Omental fat pad (tissue), 3 donors: ENCODE measurements at regions not wholly inside any gene's neighbourhood (a gene's known extent, or its start where the extent isn't known, plus 50 kb on each side); places are given as distances from the start of the nearest gene placed in this dataset.
"Not testable (repeated sequence)": the region's sequence is repeated elsewhere in the genome, so short reads cannot be mapped to it uniquely, and the experiment has no call there.

Experiments used
- ATAC-seq: fragments of 150-250 bp; one replicate; pipeline ENCODE4 v1.9.1; 2016; ENCODE audit warnings: mild to moderate bottlenecking, moderate library complexity; ENCODE audit not compliant: low FRiP score
- DNase-seq: peaks from one replicate; pipeline ENCODE4 v3.0.0-alpha.2; 2019; ENCODE audit warnings: low spot score
- CTCF ChIP-seq, 3 donors: fragments of 450-650 bp; IDR thresholded peaks; one replicate each; pipeline ENCODE4 v1.5.1; 2016 to 2017; ENCODE audit warnings: antibody characterized with exemption in 3 of 3, mild to moderate bottlenecking in 3 of 3, moderate library complexity in 2 of 3

- no peak for ATAC-seq
- no peak for DNase-seq
- TF ChIP-seq CTCF (IDR thresholded peaks at IDR 0.05) = no peak
Measured at GRCh38 chr17:22278302-22279275, 586.3 kb downstream of the KCNJ18 start.

- no peak for DNase-seq
- TF ChIP-seq CTCF (IDR thresholded peaks at IDR 0.05) = no peak
- ATAC-seq = no peak
Measured at GRCh38 chr17:22286337-22287041, 594.2 kb downstream of the KCNJ18 start.

- ATAC-seq, DNase-seq: not testable (repeated sequence)
Measured at GRCh38 chr17:22298484-22298951, 606.2 kb downstream of the KCNJ18 start.

DNA sequence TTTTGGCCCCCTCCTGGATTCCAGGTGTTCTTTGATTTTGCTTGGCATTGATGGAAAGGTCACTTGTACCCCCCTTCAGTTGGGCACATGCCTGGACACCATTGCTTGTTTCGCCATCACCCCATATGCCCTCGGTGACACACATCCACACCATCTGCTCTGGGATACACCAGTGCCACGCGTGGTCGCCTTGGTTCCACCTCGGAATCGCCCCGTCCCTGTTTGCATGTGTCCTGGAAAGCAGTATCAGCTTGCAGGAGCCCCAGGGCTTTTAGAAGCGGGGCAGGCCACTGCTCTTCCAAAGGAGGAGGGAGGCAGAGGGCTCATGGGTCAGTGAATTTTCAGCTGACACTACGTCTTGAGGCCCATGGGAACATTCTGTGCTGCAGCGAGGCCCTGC, 607.9 kb downstream of the KCNJ18 start:
- DNase-seq (no peak), ATAC-seq (no peak)
- TF ChIP-seq CTCF (IDR thresholded peaks at IDR 0.05) = no peak

DNA sequence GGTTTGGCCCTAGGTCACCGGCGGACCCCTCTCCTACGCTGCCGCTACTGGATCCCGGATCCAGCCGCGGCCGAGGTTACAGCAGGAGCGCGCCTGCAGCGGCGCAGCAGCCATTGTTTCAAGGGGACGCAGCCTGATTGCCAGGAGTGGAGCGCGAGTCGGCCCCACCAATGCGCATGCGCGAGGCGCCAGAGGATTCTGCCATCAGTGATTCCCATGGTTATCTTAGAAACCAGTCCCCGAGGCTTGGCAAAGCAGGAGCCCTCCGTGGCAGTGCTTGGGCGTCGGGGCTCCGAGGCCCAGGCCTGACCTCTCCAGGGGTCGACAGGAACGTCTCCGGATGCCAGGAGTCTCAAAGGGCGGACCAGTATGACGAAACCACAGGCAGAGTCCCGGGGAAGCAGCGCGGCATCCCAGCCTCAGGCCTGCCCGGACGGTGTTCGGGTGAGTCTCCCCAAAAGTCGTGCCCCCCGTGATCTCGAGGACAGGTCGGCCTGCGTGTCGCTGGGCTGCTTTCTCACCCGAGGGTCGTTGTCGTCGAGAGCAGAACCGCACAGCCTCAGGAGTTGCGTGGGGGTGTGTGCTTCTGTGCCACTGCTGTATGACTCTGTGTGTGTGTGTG, 608.5 kb downstream of the KCNJ18 start:
- TF ChIP-seq CTCF (IDR thresholded peaks at IDR 0.05) = no peak
- DNase-seq (no peak), ATAC-seq (no peak)

DNA sequence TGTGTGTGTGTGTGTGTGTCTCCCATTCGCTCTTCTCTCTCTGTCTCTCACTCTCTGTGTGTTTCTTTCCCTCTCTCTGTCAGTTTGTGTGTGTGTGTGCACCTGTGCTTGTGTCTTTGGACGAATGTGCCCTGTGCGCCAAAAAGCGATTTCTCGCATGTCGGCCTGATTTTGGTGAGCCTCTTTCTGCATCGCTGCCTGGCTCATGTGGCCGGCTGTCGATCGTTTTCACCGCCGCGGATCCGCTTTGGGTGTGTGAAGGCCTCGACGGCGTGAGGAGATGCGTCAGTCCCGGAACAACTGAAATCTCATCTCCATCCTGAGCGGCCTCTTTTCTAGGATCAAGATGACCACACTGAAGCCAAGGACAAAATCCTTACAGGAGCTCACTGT, 609.0 kb downstream of the KCNJ18 start:
- TF ChIP-seq CTCF (IDR thresholded peaks at IDR 0.05) = no peak
- no peak for ATAC-seq
- no peak for DNase-seq

DNA sequence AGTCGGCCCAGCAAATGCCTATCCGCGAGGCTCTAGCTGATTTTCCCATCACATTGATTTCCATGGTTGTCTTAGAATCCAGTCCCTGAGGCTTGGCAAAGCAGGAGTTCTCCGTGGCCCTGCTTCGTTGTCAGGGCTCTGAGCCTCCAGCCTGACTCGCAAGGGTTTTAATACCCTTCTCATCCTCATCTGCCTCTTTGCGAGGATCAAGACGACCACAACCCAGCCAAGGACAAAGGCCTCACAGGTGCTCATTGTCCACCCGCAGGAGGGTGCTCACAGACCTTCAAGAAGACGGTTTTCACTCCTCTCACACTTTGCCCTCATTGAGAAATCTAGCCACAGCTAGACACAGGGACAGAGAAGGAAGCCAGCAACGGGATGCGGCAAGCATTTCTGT, 610.8 kb downstream of the KCNJ18 start:
- DNase-seq (no peak), ATAC-seq (no peak)
- TF ChIP-seq CTCF (IDR thresholded peaks at IDR 0.05) = no peak
